Activated CD8-positive, alpha-beta T cell treated with anti-CD3 and anti-CD28 coated beads for 36 hours (primary cell): ENCODE measurements at regions not wholly inside any gene's neighbourhood (a gene's known extent, or its start where the extent isn't known, plus 50 kb on each side); places are given as distances from the start of the nearest gene placed in this dataset.

ENCODE experiments used
- ATAC-seq: fragments of 200-7000 bp; cut with Tn5 transposase; one replicate; pipeline ENCODE4 v1.10.0; 2021; ENCODE audit warnings: mild to moderate bottlenecking, moderate library complexity
- CTCF ChIA-PET: fragments of 350-600 bp; sonication (Branson Sonifier 250); formaldehyde crosslinking; loops from one replicate; lab custom pipeline; 2021; ENCODE audit warnings: antibody characterized with exemption; lab: Charles Lee
- POLR2A ChIA-PET: fragments of 350-600 bp; sonication (Branson Sonifier 250); formaldehyde crosslinking; loops from one replicate; lab custom pipeline; 2021; ENCODE audit warnings: antibody characterized with exemption; lab: Charles Lee
- DNase-seq: peaks from one replicate; pipeline ENCODE4 v3.0.0-alpha.2; 2020
- H3K27ac Mint-ChIP-seq: one replicate; pipeline ENCODE4 v1.8.0; 2021; ENCODE audit warnings: mild to moderate bottlenecking, mixed read lengths
- H3K27me3 Mint-ChIP-seq: one replicate; pipeline ENCODE4 v1.8.0; 2021; ENCODE audit warnings: mixed read lengths
- H3K36me3 Mint-ChIP-seq: one replicate; pipeline ENCODE4 v1.8.0; 2021; ENCODE audit warnings: low read depth, mixed read lengths
- H3K4me1 Mint-ChIP-seq: one replicate; pipeline ENCODE4 v1.8.0; 2021; ENCODE audit warnings: low read depth, mixed read lengths
- H3K4me3 Mint-ChIP-seq: one replicate; pipeline ENCODE4 v1.8.0; 2021; ENCODE audit warnings: mild to moderate bottlenecking, moderate library complexity, mixed read lengths
- H3K9me3 Mint-ChIP-seq: one replicate; pipeline ENCODE4 v1.8.0; 2021; ENCODE audit warnings: mixed read lengths
- CTCF ChIP-seq: fragments of 200-600 bp; IDR thresholded peaks from one replicate; pipeline ENCODE4 v1.8.0; 2022; ENCODE audit warnings: antibody characterized with exemption, mild to moderate bottlenecking
- intact Hi-C: fragments of 100-400 bp; cut with micrococcal nuclease; formaldehyde crosslinking; loops from one replicate; pipeline ENCODE4 v1.10.0; 2022

- no peak for ATAC-seq
- Mint-ChIP-seq H3K27me3 (peaks cover 28% of the 10 kb centered on the region), H3K27ac (no peak overlapping the region), H3K9me3 (no peaks in the 10 kb centered on the region), H3K4me3 (no peak overlapping the region), H3K36me3 (no peaks in the 10 kb centered on the region), H3K4me1 (peaks cover 2% of the 10 kb centered on the region)
- TF ChIP-seq CTCF = no peak
- no peak for DNase-seq
- ChIA-PET CTCF (interaction anchor here (0.8 kb wide), 1 partner anchor 14 kb away, joined by 3 read pairs; no protein-coding TSS in a partner anchor), POLR2A (no interaction called here)
- intact Hi-C loops = no loop called here
Observed at GRCh38 chr1:22338071-22338765, 113.4 kb upstream of the ZBTB40 start.

- ChIA-PET POLR2A (no interaction called here), CTCF (interaction anchor here (0.8 kb wide), 1 partner anchor 13 kb away, joined by 3 read pairs; no protein-coding TSS in a partner anchor)
- no peak for ATAC-seq
- Mint-ChIP-seq H3K27ac (no peak overlapping the region), H3K9me3 (no peaks in the 10 kb centered on the region), H3K4me3 (no peak overlapping the region), H3K36me3 (no peaks in the 10 kb centered on the region), H3K27me3 (peaks cover 36% of the 10 kb centered on the region), H3K4me1 (peaks cover 2% of the 10 kb centered on the region)
- intact Hi-C loops = no loop called here
- DNase-seq = no peak
- no peak for TF ChIP-seq CTCF
Observed at GRCh38 chr1:22339237-22339636, 112.4 kb upstream of the ZBTB40 start.

DNA sequence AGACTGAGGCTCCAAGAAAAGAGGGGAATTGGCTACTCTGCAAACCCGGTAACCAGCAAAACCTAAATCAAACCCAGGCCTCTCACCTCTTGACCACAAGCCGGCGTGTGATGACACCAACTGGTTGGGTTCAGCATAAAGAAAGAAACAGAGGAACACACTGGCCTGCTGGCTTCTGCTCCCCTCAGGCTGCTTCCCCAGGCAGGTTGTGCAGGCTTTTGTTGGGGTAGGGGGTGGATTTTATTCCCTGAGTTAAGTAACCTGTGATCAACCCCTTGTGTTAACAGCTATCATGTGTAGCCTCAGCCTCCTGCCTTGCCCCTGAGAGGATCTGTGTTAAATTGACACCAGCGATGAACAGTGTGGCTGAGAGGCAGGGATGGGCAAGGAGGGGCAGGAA lies 111.6 kb upstream of the ZBTB40 start:
- DNase-seq = no peak
- Mint-ChIP-seq H3K36me3 (no peaks in the 10 kb centered on the region), H3K9me3 (no peaks in the 10 kb centered on the region), H3K4me3 (no peak overlapping the region), H3K4me1 (peaks cover 2% of the 10 kb centered on the region), H3K27ac (no peak overlapping the region), H3K27me3 (peaks cover 37% of the 10 kb centered on the region)
- ATAC-seq = no peak
- ChIA-PET POLR2A (no interaction called here), CTCF (no interaction called here)
- intact Hi-C loops = no loop called here
- TF ChIP-seq CTCF = no peak

- intact Hi-C loops = no loop called here
- no peak for TF ChIP-seq CTCF
- Mint-ChIP-seq H3K27ac (no peak overlapping the region), H3K9me3 (no peaks in the 10 kb centered on the region), H3K27me3 (peaks cover 36% of the 10 kb centered on the region), H3K4me1 (peaks cover 2% of the 10 kb centered on the region), H3K4me3 (no peak overlapping the region), H3K36me3 (no peaks in the 10 kb centered on the region)
- POLR2A ChIA-PET = no interaction called here
- CTCF ChIA-PET = no interaction called here
- ATAC-seq (no peak), DNase-seq (no peak)
Observed at GRCh38 chr1:22340873-22341272, 110.8 kb upstream of the ZBTB40 start.

GRCh38 chr1:22341791-22342605 lies 109.7 kb upstream of the ZBTB40 start:
- Mint-ChIP-seq H3K27me3 (peaks cover 36% of the 10 kb centered on the region), H3K27ac (no peak overlapping the region), H3K9me3 (no peaks in the 10 kb centered on the region), H3K36me3 (no peaks in the 10 kb centered on the region), H3K4me3 (no peak overlapping the region), H3K4me1 (peaks cover 2% of the 10 kb centered on the region)
- ATAC-seq (no peak), DNase-seq (no peak)
- CTCF ChIA-PET = no interaction called here
- no peak for TF ChIP-seq CTCF
- intact Hi-C loops = no loop called here
- POLR2A ChIA-PET = no interaction called here
